Umbilical cord (tissue), 1 donor: ENCODE measurements at regions not wholly inside any gene's neighbourhood (a gene's known extent, or its start where the extent isn't known, plus 50 kb on each side); places are given as distances from the start of the nearest gene placed in this dataset.
A peak's percentile ranks its signal among the peaks of the same experiment; 100 is the strongest.

Experiments
- DNase-seq: peaks from one replicate; pipeline ENCODE4 v3.0.0-alpha.2; 2015; ENCODE audit warnings: low spot score

- no peak for DNase-seq
These were observed 223.7 kb downstream of the DSEL start for GRCh38 chr18:67292814-67293213.

- DNase-seq = no peak
These were observed 226.1 kb downstream of the DSEL start for GRCh38 chr18:67290421-67290820.

GRCh38 chr18:67285583-67285982, 230.9 kb downstream of the DSEL start:
- no peak for DNase-seq

GRCh38 chr18:67282796-67283195, 233.7 kb downstream of the DSEL start:
- DNase-seq = no peak

GRCh38 chr18:67281746-67282145, 234.8 kb downstream of the DSEL start:
- no peak for DNase-seq

- no peak for DNase-seq
These were observed 235.9 kb downstream of the DSEL start for GRCh38 chr18:67280486-67281242.

GRCh38 chr18:67279988-67280387, 236.5 kb downstream of the DSEL start:
- DNase-seq = no peak

- no peak for DNase-seq
These were observed 237.5 kb downstream of the DSEL start for GRCh38 chr18:67278984-67279383.

GRCh38 chr18:67276638-67277037, 239.9 kb downstream of the DSEL start:
- DNase-seq = no peak

GRCh38 chr18:67273288-67273687, 243.2 kb downstream of the DSEL start:
- no peak for DNase-seq

- no peak for DNase-seq
These were observed 247.3 kb downstream of the DSEL start for GRCh38 chr18:67269206-67269605.

- no peak for DNase-seq
These were observed 248.0 kb downstream of the DSEL start for GRCh38 chr18:67268530-67268929.

- DNase-seq = peak; percentile 40
These were observed 250.0 kb downstream of the DSEL start for GRCh38 chr18:67266246-67267237.

GRCh38 chr18:67265464-67266245, 250.9 kb downstream of the DSEL start:
- peak; percentile 66 for DNase-seq

GRCh38 chr18:67261931-67262552, 254.5 kb downstream of the DSEL start:
- DNase-seq = peak; percentile 3

GRCh38 chr18:67260841-67261240, 255.7 kb downstream of the DSEL start:
- no peak for DNase-seq

GRCh38 chr18:67250776-67251424, 265.6 kb downstream of the DSEL start:
- no peak for DNase-seq

GRCh38 chr18:67243799-67244587, 272.5 kb downstream of the DSEL start:
- peak; percentile 29 for DNase-seq

- DNase-seq = no peak
These were observed 274.5 kb downstream of the DSEL start for GRCh38 chr18:67242001-67242400.

GRCh38 chr18:67241299-67241698, 275.2 kb downstream of the DSEL start:
- no peak for DNase-seq
